ENCODE measurements at regions not wholly inside any gene's neighbourhood (a gene's known extent, or its start where the extent isn't known, plus 50 kb on each side); places are given as distances from the start of the nearest gene placed in this dataset.

- intact Hi-C loops (cut with micrococcal nuclease), result no loop called here
- H3K36me3 Mint-ChIP-seq (ENCODE audit: low read depth), result no peaks in the 10 kb centered on the region
- H3K4me1 Mint-ChIP-seq (ENCODE audit: low read depth), result no peaks in the 10 kb centered on the region
- no peaks in the 10 kb centered on the region for H3K9me3 Mint-ChIP-seq
- H3K27ac Mint-ChIP-seq, result no peak overlapping the region
- DNase-seq (ENCODE audit: low spot score), result no peak
- H3K4me3 Mint-ChIP-seq (ENCODE audit: low read depth), result no peak overlapping the region
- no peaks in the 10 kb centered on the region for H3K27me3 Mint-ChIP-seq (ENCODE audit: low read depth)
These were observed 126.1 kb downstream of the INHBB start for GRCh38 chr2:120472031-120472430.

DNA sequence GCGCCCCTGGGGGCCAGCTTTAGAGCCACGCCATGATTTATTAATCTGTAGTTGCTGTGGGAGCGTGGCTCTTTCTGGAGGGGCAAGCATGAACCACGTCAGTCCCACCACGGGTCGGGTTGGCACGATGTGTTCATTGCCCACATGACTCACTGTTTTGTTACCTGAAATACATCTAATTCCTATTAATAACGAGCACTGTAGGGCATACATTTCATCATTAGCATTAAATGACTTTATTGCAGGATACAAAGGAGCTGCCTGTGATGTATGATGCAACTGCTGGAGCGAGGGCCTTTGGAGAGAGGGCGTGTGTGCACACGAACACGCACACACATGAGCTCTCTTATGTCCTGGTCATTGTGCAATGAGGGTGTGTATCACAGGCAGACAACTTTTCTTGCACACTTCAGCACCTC is 127.0 kb downstream of the INHBB start:
- intact Hi-C loops (cut with micrococcal nuclease), result no loop called here
- Mint-ChIP-seq H3K9me3 (no peaks in the 10 kb centered on the region), H3K4me3 (ENCODE audit: low read depth) (no peak overlapping the region), H3K27ac (no peak overlapping the region), H3K27me3 (ENCODE audit: low read depth) (no peaks in the 10 kb centered on the region), H3K36me3 (ENCODE audit: low read depth) (no peaks in the 10 kb centered on the region), H3K4me1 (ENCODE audit: low read depth) (no peaks in the 10 kb centered on the region)
- DNase-seq (ENCODE audit: low spot score), result no peak

DNA sequence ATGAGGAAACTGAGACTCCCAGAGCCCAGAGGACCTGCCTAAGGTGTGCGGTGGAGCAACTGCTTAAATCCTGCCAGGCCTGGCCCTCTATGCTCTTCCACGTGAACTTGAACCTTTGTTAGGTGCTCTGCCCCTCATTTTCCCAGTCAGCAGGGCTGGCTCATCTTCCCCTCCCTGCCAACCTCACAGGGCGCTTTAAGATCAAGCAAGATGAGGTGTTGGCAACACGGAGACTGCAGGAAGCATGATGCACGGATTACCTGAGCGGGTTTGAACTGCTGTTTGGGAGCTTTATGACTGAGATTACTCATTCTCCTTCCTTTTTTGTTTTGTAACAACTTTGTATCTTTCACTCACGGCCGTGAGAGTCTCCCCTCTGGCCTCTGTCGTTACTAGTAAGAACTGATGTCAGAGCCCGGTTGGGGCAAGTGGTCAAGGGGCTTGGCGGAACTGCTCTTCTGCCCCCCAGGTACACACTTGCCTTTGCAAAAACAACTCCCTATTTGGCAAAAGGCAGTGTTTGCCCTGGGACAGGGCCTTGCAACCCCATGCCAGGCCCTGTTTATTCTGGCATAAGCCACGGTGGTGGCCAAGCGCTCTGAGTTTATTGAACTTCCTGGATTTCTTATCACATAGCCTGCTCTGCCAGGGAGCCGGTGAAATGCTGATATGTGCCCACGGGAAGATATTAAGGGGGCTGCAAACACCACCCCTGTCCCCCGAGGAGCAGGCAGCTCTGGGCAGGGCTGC is 127.8 kb downstream of the INHBB start:
- Mint-ChIP-seq H3K4me1 (ENCODE audit: low read depth) (no peaks in the 10 kb centered on the region), H3K27me3 (ENCODE audit: low read depth) (no peaks in the 10 kb centered on the region), H3K9me3 (no peaks in the 10 kb centered on the region), H3K27ac (no peak overlapping the region), H3K4me3 (ENCODE audit: low read depth) (no peak overlapping the region), H3K36me3 (ENCODE audit: low read depth) (no peaks in the 10 kb centered on the region)
- DNase-seq (ENCODE audit: low spot score), result no peak
- intact Hi-C loops (cut with micrococcal nuclease), result no loop called here

- DNase-seq (ENCODE audit: low spot score), result no peak
- H3K4me1 Mint-ChIP-seq (ENCODE audit: low read depth), result no peaks in the 10 kb centered on the region
- H3K9me3 Mint-ChIP-seq, result no peaks in the 10 kb centered on the region
- intact Hi-C loops (cut with micrococcal nuclease), result no loop called here
- H3K4me3 Mint-ChIP-seq (ENCODE audit: low read depth), result no peak overlapping the region
- H3K27ac Mint-ChIP-seq, result no peak overlapping the region
- no peaks in the 10 kb centered on the region for H3K36me3 Mint-ChIP-seq (ENCODE audit: low read depth)
- no peaks in the 10 kb centered on the region for H3K27me3 Mint-ChIP-seq (ENCODE audit: low read depth)
These were observed 128.6 kb downstream of the INHBB start for GRCh38 chr2:120474486-120474885.

- no peak overlapping the region for H3K4me3 Mint-ChIP-seq (ENCODE audit: low read depth)
- H3K27me3 Mint-ChIP-seq (ENCODE audit: low read depth), result no peaks in the 10 kb centered on the region
- no peak for DNase-seq (ENCODE audit: low spot score)
- H3K4me1 Mint-ChIP-seq (ENCODE audit: low read depth), result no peaks in the 10 kb centered on the region
- H3K27ac Mint-ChIP-seq, result no peak overlapping the region
- intact Hi-C loops (cut with micrococcal nuclease), result no loop called here
- no peaks in the 10 kb centered on the region for H3K36me3 Mint-ChIP-seq (ENCODE audit: low read depth)
- no peaks in the 10 kb centered on the region for H3K9me3 Mint-ChIP-seq
These were observed 130.2 kb downstream of the INHBB start for GRCh38 chr2:120476141-120476540.

- no peaks in the 10 kb centered on the region for H3K9me3 Mint-ChIP-seq
- no peaks in the 10 kb centered on the region for H3K36me3 Mint-ChIP-seq (ENCODE audit: low read depth)
- no peak for DNase-seq (ENCODE audit: low spot score)
- no peaks in the 10 kb centered on the region for H3K4me1 Mint-ChIP-seq (ENCODE audit: low read depth)
- no peaks in the 10 kb centered on the region for H3K27me3 Mint-ChIP-seq (ENCODE audit: low read depth)
- no peak overlapping the region for H3K27ac Mint-ChIP-seq
- no peak overlapping the region for H3K4me3 Mint-ChIP-seq (ENCODE audit: low read depth)
- intact Hi-C loops (cut with micrococcal nuclease), result no loop called here
These were observed 131.3 kb downstream of the INHBB start for GRCh38 chr2:120477198-120477597.

GRCh38 chr2:120477831-120478481 is 132.0 kb downstream of the INHBB start:
- Mint-ChIP-seq H3K4me3 (ENCODE audit: low read depth) (no peak overlapping the region), H3K27ac (no peak overlapping the region), H3K27me3 (ENCODE audit: low read depth) (no peaks in the 10 kb centered on the region), H3K36me3 (ENCODE audit: low read depth) (no peaks in the 10 kb centered on the region), H3K9me3 (no peaks in the 10 kb centered on the region), H3K4me1 (ENCODE audit: low read depth) (no peaks in the 10 kb centered on the region)
- intact Hi-C loops (cut with micrococcal nuclease), result no loop called here
- no peak for DNase-seq (ENCODE audit: low spot score)

DNA sequence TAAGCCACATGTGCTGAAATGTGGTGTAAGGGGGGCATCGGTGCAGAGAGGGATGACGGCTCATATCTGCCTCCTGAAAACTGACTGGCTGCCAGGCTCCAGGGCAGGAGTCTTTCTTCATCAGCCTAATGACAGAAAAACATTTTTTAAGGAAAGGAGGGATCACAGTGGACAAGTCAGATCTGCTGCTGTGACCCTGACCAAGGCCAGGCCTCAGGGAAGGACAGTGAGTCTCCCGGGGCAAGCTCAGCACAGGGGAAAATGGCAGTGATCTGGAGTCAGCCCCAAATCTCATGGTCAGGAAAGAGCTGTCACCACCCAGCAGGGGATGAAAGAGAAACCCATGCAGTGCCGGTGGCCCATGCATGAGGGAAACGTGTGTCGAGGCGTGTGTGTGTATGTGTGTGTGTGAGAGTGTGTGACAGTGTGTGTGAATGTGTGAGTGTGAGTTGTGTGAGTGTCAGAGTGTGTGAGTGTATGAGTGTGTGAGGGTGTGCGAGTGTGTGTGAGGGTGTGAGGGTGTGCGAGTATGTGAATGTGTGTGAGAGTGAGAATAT is 134.5 kb downstream of the INHBB start:
- Mint-ChIP-seq H3K9me3 (no peaks in the 10 kb centered on the region), H3K27me3 (ENCODE audit: low read depth) (no peaks in the 10 kb centered on the region), H3K4me1 (ENCODE audit: low read depth) (no peaks in the 10 kb centered on the region), H3K4me3 (ENCODE audit: low read depth) (no peak overlapping the region), H3K36me3 (ENCODE audit: low read depth) (no peaks in the 10 kb centered on the region), H3K27ac (no peak overlapping the region)
- intact Hi-C loops (cut with micrococcal nuclease), result no loop called here
- no peak for DNase-seq (ENCODE audit: low spot score)

DNA sequence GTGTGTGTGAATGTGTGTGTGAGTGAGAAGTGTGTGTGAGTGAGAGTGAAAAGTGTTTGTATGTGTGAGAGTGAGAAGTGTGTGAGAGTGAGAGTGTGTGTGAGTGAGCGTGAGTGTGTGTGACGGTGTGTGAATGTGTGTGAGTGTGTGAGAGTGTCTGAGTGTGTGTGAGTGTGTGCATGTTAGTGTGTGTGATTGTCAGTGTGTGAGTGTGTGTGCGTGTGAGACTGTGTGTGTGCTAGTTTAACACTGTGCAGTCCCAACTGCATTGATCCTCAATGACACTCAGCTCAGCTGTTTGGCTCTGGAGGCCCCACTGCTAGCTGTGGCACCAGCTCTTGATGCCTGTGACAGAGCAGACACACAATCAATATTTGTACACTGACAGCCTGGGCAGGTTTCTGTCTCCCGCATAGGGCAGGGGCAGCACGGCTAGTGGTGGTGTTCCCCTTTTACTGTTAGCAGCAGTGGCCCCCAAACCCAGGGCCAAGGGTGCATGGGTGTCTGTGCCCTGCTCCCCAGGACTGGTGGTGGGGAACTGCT is 135.0 kb downstream of the INHBB start:
- no peak overlapping the region for H3K27ac Mint-ChIP-seq
- no peak for DNase-seq (ENCODE audit: low spot score)
- intact Hi-C loops (cut with micrococcal nuclease), result no loop called here

DNA sequence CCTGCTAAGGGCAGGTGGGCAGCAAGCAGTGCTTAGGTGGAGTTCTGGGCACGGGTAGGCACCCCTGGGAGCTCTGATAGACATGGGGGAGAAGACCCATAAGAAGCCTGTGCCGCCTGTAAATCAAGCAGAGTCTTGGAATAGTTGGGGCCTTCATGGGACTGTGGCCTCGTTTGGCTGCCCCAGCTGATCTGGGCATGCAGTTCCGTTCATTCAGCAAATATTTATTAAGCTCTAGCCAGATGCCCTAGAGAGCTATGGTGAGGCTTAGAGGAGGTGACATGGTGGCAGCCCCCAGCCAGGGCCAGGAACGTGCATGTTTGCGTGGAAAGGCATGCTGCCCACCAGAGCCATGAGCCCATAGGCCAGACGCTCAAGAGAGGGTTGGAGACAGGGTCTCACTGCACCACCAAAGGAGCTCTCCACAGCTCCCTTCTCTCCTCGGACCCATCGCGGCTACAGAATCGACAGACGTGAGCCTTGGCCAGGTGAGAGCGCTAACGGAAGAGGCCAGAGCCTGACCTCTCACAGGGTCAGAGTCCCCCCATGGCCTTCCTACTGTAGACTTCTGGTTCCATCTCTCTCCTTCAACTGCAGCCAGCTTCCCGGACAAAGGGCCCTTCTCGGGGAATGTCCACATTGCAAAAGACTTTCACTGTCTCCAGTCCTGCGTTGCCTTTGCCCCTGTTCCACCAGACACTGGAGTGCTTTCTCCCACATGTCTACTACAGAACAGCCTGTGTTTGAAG is 135.7 kb downstream of the INHBB start:
- H3K36me3 Mint-ChIP-seq (ENCODE audit: low read depth), result no peaks in the 10 kb centered on the region
- no peaks in the 10 kb centered on the region for H3K27me3 Mint-ChIP-seq (ENCODE audit: low read depth)
- no peak overlapping the region for H3K4me3 Mint-ChIP-seq (ENCODE audit: low read depth)
- H3K27ac Mint-ChIP-seq, result no peak overlapping the region
- no peaks in the 10 kb centered on the region for H3K9me3 Mint-ChIP-seq
- intact Hi-C loops (cut with micrococcal nuclease), result no loop called here
- DNase-seq (ENCODE audit: low spot score), result no peak
- no peaks in the 10 kb centered on the region for H3K4me1 Mint-ChIP-seq (ENCODE audit: low read depth)

More for the DNA sequence above, 135.0 kb downstream of the INHBB start:
- no peak overlapping the region for H3K4me3 Mint-ChIP-seq (ENCODE audit: low read depth)
- no peaks in the 10 kb centered on the region for H3K9me3 Mint-ChIP-seq
- H3K4me1 Mint-ChIP-seq (ENCODE audit: low read depth), result no peaks in the 10 kb centered on the region
- no peaks in the 10 kb centered on the region for H3K36me3 Mint-ChIP-seq (ENCODE audit: low read depth)
- no peaks in the 10 kb centered on the region for H3K27me3 Mint-ChIP-seq (ENCODE audit: low read depth)

DNA sequence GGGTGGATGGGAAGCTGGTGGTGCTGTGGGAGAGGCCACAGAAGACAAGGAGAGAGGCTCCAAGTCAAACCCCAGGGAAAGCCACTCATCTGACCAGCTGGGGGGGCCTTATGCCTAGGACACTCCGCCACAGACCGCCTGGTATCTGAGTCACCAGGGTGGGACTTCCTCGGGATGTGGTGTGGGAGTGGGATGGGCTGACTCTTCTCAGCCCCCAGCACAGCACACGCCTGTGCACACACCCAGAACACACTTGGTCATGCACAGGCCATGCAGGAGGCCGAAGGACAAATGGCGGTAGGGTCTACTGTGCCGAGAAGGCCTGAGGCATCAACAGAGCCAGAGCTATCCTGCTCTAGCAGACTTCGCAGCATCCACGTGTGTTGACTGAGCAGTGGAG is 136.4 kb downstream of the INHBB start:
- intact Hi-C loops (cut with micrococcal nuclease), result no loop called here
- no peak overlapping the region for H3K27ac Mint-ChIP-seq
- H3K4me1 Mint-ChIP-seq (ENCODE audit: low read depth), result no peaks in the 10 kb centered on the region
- no peak overlapping the region for H3K4me3 Mint-ChIP-seq (ENCODE audit: low read depth)
- DNase-seq (ENCODE audit: low spot score), result no peak
- H3K9me3 Mint-ChIP-seq, result no peaks in the 10 kb centered on the region
- no peaks in the 10 kb centered on the region for H3K27me3 Mint-ChIP-seq (ENCODE audit: low read depth)
- H3K36me3 Mint-ChIP-seq (ENCODE audit: low read depth), result no peaks in the 10 kb centered on the region

DNA sequence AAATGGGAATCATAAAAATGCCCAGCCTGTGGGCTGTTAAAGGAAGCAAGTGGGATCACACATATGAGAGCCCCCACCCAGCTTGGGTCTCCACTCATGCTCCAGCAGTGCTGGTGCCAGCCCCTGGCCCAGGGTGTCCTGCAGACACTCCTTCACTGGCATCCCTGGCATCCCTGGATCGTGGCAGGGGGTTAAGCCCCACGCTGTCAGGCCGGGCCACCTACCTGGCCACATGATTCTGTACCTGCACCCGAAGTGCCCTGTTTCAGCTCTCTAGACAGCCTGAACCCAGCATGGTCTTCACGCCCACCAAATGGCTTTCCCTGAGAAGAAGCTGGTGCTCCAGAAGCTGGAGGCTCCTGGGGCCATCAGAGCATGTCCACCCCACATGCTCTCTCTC is 137.4 kb downstream of the INHBB start:
- Mint-ChIP-seq H3K9me3 (no peaks in the 10 kb centered on the region), H3K4me3 (ENCODE audit: low read depth) (no peak overlapping the region), H3K4me1 (ENCODE audit: low read depth) (no peaks in the 10 kb centered on the region), H3K27me3 (ENCODE audit: low read depth) (no peaks in the 10 kb centered on the region), H3K36me3 (ENCODE audit: low read depth) (no peaks in the 10 kb centered on the region), H3K27ac (no peak overlapping the region)
- no peak for DNase-seq (ENCODE audit: low spot score)
- intact Hi-C loops (cut with micrococcal nuclease), result no loop called here

GRCh38 chr2:120485096-120485495 is 139.2 kb downstream of the INHBB start:
- Mint-ChIP-seq H3K27ac (no peak overlapping the region), H3K4me1 (ENCODE audit: low read depth) (no peaks in the 10 kb centered on the region), H3K36me3 (ENCODE audit: low read depth) (no peaks in the 10 kb centered on the region), H3K27me3 (ENCODE audit: low read depth) (no peaks in the 10 kb centered on the region), H3K9me3 (no peaks in the 10 kb centered on the region), H3K4me3 (ENCODE audit: low read depth) (no peak overlapping the region)
- intact Hi-C loops (cut with micrococcal nuclease), result no loop called here
- DNase-seq (ENCODE audit: low spot score), result no peak

All from activated T-helper 2 cell treated with anti-CD3 and anti-CD28 coated beads, Interferon-gamma antibody, Interleukin-2, Interleukin-4, amounts not matched to agents 10 μg/mL and 5 μg/mL and 100 μg/mL, durations not matched to agents 14 hours and 24 hours and 36 hours (primary cell).